ENCODE measurements at regions not wholly inside any gene's neighbourhood (a gene's known extent, or its start where the extent isn't known, plus 50 kb on each side); places are given as distances from the start of the nearest gene placed in this dataset.

GRCh38 chr2:14684516-14684915, 52.0 kb downstream of the LRATD1 start:
- no peaks in the 10 kb centered on the region for H3K27me3 ChIP-seq (ENCODE audit: control insufficient read depth, low read length)
- no peaks in the 10 kb centered on the region for H3K9me3 ChIP-seq (ENCODE audit: control insufficient read depth, insufficient read depth, low read length)
- no peak overlapping the region for H3K4me3 ChIP-seq (ENCODE audit: low read length)
- no peak for TF ChIP-seq EZH2phosphoT487 (IDR thresholded peaks at IDR 0.05; ENCODE audit: borderline replicate concordance, low read length)
- TF ChIP-seq, protein P1, sequence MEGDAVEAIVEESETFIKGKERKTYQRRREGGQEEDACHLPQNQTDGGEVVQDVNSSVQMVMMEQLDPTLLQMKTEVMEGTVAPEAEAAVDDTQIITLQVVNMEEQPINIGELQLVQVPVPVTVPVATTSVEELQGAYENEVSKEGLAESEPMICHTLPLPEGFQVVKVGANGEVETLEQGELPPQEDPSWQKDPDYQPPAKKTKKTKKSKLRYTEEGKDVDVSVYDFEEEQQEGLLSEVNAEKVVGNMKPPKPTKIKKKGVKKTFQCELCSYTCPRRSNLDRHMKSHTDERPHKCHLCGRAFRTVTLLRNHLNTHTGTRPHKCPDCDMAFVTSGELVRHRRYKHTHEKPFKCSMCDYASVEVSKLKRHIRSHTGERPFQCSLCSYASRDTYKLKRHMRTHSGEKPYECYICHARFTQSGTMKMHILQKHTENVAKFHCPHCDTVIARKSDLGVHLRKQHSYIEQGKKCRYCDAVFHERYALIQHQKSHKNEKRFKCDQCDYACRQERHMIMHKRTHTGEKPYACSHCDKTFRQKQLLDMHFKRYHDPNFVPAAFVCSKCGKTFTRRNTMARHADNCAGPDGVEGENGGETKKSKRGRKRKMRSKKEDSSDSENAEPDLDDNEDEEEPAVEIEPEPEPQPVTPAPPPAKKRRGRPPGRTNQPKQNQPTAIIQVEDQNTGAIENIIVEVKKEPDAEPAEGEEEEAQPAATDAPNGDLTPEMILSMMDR (IDR thresholded peaks at IDR 0.05; ENCODE audit: low read depth, low read length, poor library complexity, severe bottlenecking): no peak
- H4K20me1 ChIP-seq (ENCODE audit: control insufficient read depth, insufficient read depth, low read depth, low read length): no peaks in the 10 kb centered on the region
- H3K36me3 ChIP-seq (ENCODE audit: control insufficient read depth, low read length): no peaks in the 10 kb centered on the region
- H3F3A ChIP-seq (ENCODE audit: control insufficient read depth, insufficient read depth): no peaks in the 10 kb centered on the region
- no peak overlapping the region for H3K27ac ChIP-seq (ENCODE audit: low read depth, low read length)
- H3K4me2 ChIP-seq (ENCODE audit: low read length): no peak overlapping the region
- no peaks in the 10 kb centered on the region for H3K9me2 ChIP-seq (replicated peaks; ENCODE audit: control insufficient read depth, low read length)
- H3K79me2 ChIP-seq (ENCODE audit: control insufficient read depth, low read length): no peaks in the 10 kb centered on the region
- H3K4me1 ChIP-seq (ENCODE audit: control insufficient read depth, low read length): no peaks in the 10 kb centered on the region

GRCh38 chr2:14690926-14691325, 58.4 kb downstream of the LRATD1 start:
- no peak overlapping the region for H3K27ac ChIP-seq (ENCODE audit: low read depth, low read length)
- H4K20me1 ChIP-seq (ENCODE audit: control insufficient read depth, insufficient read depth, low read depth, low read length): no peaks in the 10 kb centered on the region
- no peaks in the 10 kb centered on the region for H3K79me2 ChIP-seq (ENCODE audit: control insufficient read depth, low read length)
- no peaks in the 10 kb centered on the region for H3F3A ChIP-seq (ENCODE audit: control insufficient read depth, insufficient read depth)
- no peaks in the 10 kb centered on the region for H3K4me1 ChIP-seq (ENCODE audit: control insufficient read depth, low read length)
- H3K4me2 ChIP-seq (ENCODE audit: low read length): no peak overlapping the region
- TF ChIP-seq EZH2phosphoT487 (IDR thresholded peaks at IDR 0.05; ENCODE audit: borderline replicate concordance, low read length): no peak
- TF ChIP-seq, protein P1 (IDR thresholded peaks at IDR 0.05; ENCODE audit: low read depth, low read length, poor library complexity, severe bottlenecking): no peak
- no peaks in the 10 kb centered on the region for H3K9me3 ChIP-seq (ENCODE audit: control insufficient read depth, insufficient read depth, low read length)
- no peak overlapping the region for H3K4me3 ChIP-seq (ENCODE audit: low read length)
- no peaks in the 10 kb centered on the region for H3K9me2 ChIP-seq (replicated peaks; ENCODE audit: control insufficient read depth, low read length)
- H3K36me3 ChIP-seq (ENCODE audit: control insufficient read depth, low read length): no peaks in the 10 kb centered on the region
- H3K27me3 ChIP-seq (ENCODE audit: control insufficient read depth, low read length): no peaks in the 10 kb centered on the region

DNA sequence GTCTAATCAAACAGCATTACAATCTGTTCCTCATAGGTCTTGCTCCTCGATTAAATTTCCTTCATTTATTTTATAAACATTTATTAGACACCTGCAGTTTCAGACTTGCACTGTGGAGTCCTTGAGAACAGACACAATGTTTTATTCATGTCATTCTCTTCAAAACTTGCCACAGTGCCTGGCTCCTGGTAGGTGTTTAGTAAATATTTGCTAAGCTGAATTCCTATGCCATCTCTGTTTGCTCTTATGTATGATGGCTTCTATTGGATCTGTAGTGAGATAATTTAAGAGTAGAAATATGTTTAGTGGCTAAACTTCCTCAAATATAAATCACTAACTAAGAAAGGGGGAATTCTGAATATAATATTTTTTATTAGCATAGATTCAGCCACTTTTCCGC, 61.4 kb downstream of the LRATD1 start:
- Histone ChIP-seq H3K36me3 (ENCODE audit: control insufficient read depth, low read length) (no peaks in the 10 kb centered on the region), H3K27me3 (ENCODE audit: control insufficient read depth, low read length) (no peaks in the 10 kb centered on the region), H3K4me1 (ENCODE audit: control insufficient read depth, low read length) (no peaks in the 10 kb centered on the region), H3K4me2 (ENCODE audit: low read length) (no peak overlapping the region), H3K79me2 (ENCODE audit: control insufficient read depth, low read length) (no peaks in the 10 kb centered on the region), H3F3A (ENCODE audit: control insufficient read depth, insufficient read depth) (no peaks in the 10 kb centered on the region), H3K27ac (ENCODE audit: low read depth, low read length) (no peak overlapping the region), H3K9me3 (ENCODE audit: control insufficient read depth, insufficient read depth, low read length) (no peaks in the 10 kb centered on the region), H3K4me3 (ENCODE audit: low read length) (no peak overlapping the region), H4K20me1 (ENCODE audit: control insufficient read depth, insufficient read depth, low read depth, low read length) (no peaks in the 10 kb centered on the region), H3K9me2 (replicated peaks; ENCODE audit: control insufficient read depth, low read length) (no peaks in the 10 kb centered on the region)
- TF ChIP-seq, protein P1 (IDR thresholded peaks at IDR 0.05; ENCODE audit: low read depth, low read length, poor library complexity, severe bottlenecking): no peak
- TF ChIP-seq EZH2phosphoT487 (IDR thresholded peaks at IDR 0.05; ENCODE audit: borderline replicate concordance, low read length): no peak

GRCh38 chr2:14700753-14701152, 68.2 kb downstream of the LRATD1 start:
- H3K4me1 ChIP-seq (ENCODE audit: control insufficient read depth, low read length): no peaks in the 10 kb centered on the region
- H4K20me1 ChIP-seq (ENCODE audit: control insufficient read depth, insufficient read depth, low read depth, low read length): no peaks in the 10 kb centered on the region
- H3K27ac ChIP-seq (ENCODE audit: low read depth, low read length): no peak overlapping the region
- no peaks in the 10 kb centered on the region for H3K27me3 ChIP-seq (ENCODE audit: control insufficient read depth, low read length)
- H3K79me2 ChIP-seq (ENCODE audit: control insufficient read depth, low read length): no peaks in the 10 kb centered on the region
- H3K4me3 ChIP-seq (ENCODE audit: low read length): no peak overlapping the region
- no peak overlapping the region for H3K4me2 ChIP-seq (ENCODE audit: low read length)
- no peaks in the 10 kb centered on the region for H3K9me2 ChIP-seq (replicated peaks; ENCODE audit: control insufficient read depth, low read length)
- no peaks in the 10 kb centered on the region for H3F3A ChIP-seq (ENCODE audit: control insufficient read depth, insufficient read depth)
- no peaks in the 10 kb centered on the region for H3K9me3 ChIP-seq (ENCODE audit: control insufficient read depth, insufficient read depth, low read length)
- TF ChIP-seq, protein P1 (IDR thresholded peaks at IDR 0.05; ENCODE audit: low read depth, low read length, poor library complexity, severe bottlenecking): no peak
- no peak for TF ChIP-seq EZH2phosphoT487 (IDR thresholded peaks at IDR 0.05; ENCODE audit: borderline replicate concordance, low read length)
- no peaks in the 10 kb centered on the region for H3K36me3 ChIP-seq (ENCODE audit: control insufficient read depth, low read length)

Data from DOHH2 (cell line).